HEK293 (cell line): ENCODE measurements at regions not wholly inside any gene's neighbourhood (a gene's known extent, or its start where the extent isn't known, plus 50 kb on each side); places are given as distances from the start of the nearest gene placed in this dataset.

Source experiments
- GLI4 ChIP-seq: fragments of 450-650 bp; formaldehyde crosslinking; IDR thresholded peaks from 2 replicates; pipeline ENCODE4 v1.5.1; 2016; ENCODE audit warnings: missing biosample characterization, missing genetic modification characterization
- GLIS1 ChIP-seq: fragments of 450-650 bp; formaldehyde crosslinking; IDR thresholded peaks from 2 replicates; pipeline ENCODE4 v1.5.1; 2016; ENCODE audit warnings: missing biosample characterization, missing genetic modification characterization
- GLIS2 ChIP-seq: fragments of 450-650 bp; formaldehyde crosslinking; IDR thresholded peaks from 2 replicates; pipeline ENCODE4 v1.5.1; 2016; ENCODE audit warnings: missing biosample characterization, missing genetic modification characterization
- IKZF3 ChIP-seq: fragments of 450-650 bp; IDR thresholded peaks from 2 replicates; pipeline ENCODE4 v1.5.0; 2018; ENCODE audit warnings: missing biosample characterization, mild to moderate bottlenecking, missing genetic modification characterization, moderate library complexity
- SP2 ChIP-seq: fragments of 450-650 bp; formaldehyde crosslinking; IDR thresholded peaks from 2 replicates; pipeline ENCODE4 v1.5.1; 2016; ENCODE audit warnings: missing biosample characterization, missing genetic modification characterization
- ZBTB8A ChIP-seq: fragments of 450-650 bp; formaldehyde crosslinking; IDR thresholded peaks from 2 replicates; pipeline ENCODE4 v1.5.1; 2016; ENCODE audit warnings: missing biosample characterization, missing genetic modification characterization
- ZNF121 ChIP-seq: fragments of 450-650 bp; formaldehyde crosslinking; IDR thresholded peaks from 2 replicates; pipeline ENCODE4 v1.5.1; 2016; ENCODE audit warnings: missing biosample characterization, missing genetic modification characterization
- ZNF138 ChIP-seq: fragments of 450-650 bp; formaldehyde crosslinking; IDR thresholded peaks from 2 replicates; pipeline ENCODE4 v1.5.1; 2016; ENCODE audit warnings: missing biosample characterization, missing genetic modification characterization, borderline replicate concordance
- ZNF175 ChIP-seq: fragments of 450-650 bp; formaldehyde crosslinking; IDR thresholded peaks from 2 replicates; pipeline ENCODE4 v1.5.1; 2016; ENCODE audit warnings: missing biosample characterization, missing genetic modification characterization
- ZNF302 ChIP-seq: fragments of 450-650 bp; formaldehyde crosslinking; IDR thresholded peaks from 2 replicates; pipeline ENCODE4 v1.5.1; 2016; ENCODE audit warnings: missing biosample characterization, missing genetic modification characterization, low read depth
- ZNF350 ChIP-seq: fragments of 450-650 bp; formaldehyde crosslinking; IDR thresholded peaks from 2 replicates; pipeline ENCODE4 v1.5.0; 2017; ENCODE audit warnings: missing biosample characterization, mild to moderate bottlenecking, missing genetic modification characterization
- ZNF354C ChIP-seq: fragments of 450-650 bp; formaldehyde crosslinking; IDR thresholded peaks from 2 replicates; pipeline ENCODE4 v1.5.1; 2016; ENCODE audit warnings: missing biosample characterization, missing genetic modification characterization, low read depth, borderline replicate concordance
- ZNF394 ChIP-seq: fragments of 450-650 bp; formaldehyde crosslinking; IDR thresholded peaks from 2 replicates; pipeline ENCODE4 v1.5.1; 2016; ENCODE audit warnings: missing biosample characterization, missing genetic modification characterization, mild to moderate bottlenecking, moderate library complexity, borderline replicate concordance
- ZNF521 ChIP-seq: fragments of 450-650 bp; formaldehyde crosslinking; IDR thresholded peaks from 2 replicates; pipeline ENCODE4 v1.5.1; 2017; ENCODE audit warnings: missing biosample characterization, mild to moderate bottlenecking, missing genetic modification characterization
- ZNF544 ChIP-seq: fragments of 450-650 bp; formaldehyde crosslinking; IDR thresholded peaks from 2 replicates; pipeline ENCODE4 v1.5.0; 2017; ENCODE audit warnings: missing biosample characterization, missing genetic modification characterization
- ZNF571 ChIP-seq: fragments of 450-650 bp; formaldehyde crosslinking; IDR thresholded peaks from 2 replicates; pipeline ENCODE4 v1.5.0; 2017; ENCODE audit warnings: missing biosample characterization, missing genetic modification characterization
- ZNF621 ChIP-seq: fragments of 450-650 bp; formaldehyde crosslinking; IDR thresholded peaks from 2 replicates; pipeline ENCODE4 v1.5.1; 2017; ENCODE audit warnings: missing biosample characterization, missing genetic modification characterization
- ZNF626 ChIP-seq: fragments of 450-650 bp; sonication (Bioruptor Pico); formaldehyde crosslinking; IDR thresholded peaks from 2 replicates; pipeline ENCODE4 v1.5.1; 2018; ENCODE audit warnings: missing biosample characterization, missing genetic modification characterization, inconsistent platforms
- TF ChIP-seq, protein P1 (sequence below): fragments of 450-650 bp; formaldehyde crosslinking; IDR thresholded peaks from 2 replicates; pipeline ENCODE4 v1.5.1; 2016; ENCODE audit warnings: missing biosample characterization, missing genetic modification characterization
- TF ChIP-seq, protein P2 (sequence below): fragments of 450-650 bp; formaldehyde crosslinking; IDR thresholded peaks from 2 replicates; pipeline ENCODE4 v1.5.1; 2017; ENCODE audit warnings: missing biosample characterization, missing genetic modification characterization
- TF ChIP-seq, protein P3 (sequence below): fragments of 450-650 bp; formaldehyde crosslinking; IDR thresholded peaks from 2 replicates; pipeline ENCODE4 v1.5.1; 2016; ENCODE audit warnings: missing biosample characterization, missing genetic modification characterization
- TF ChIP-seq, protein P4 (sequence below): fragments of 450-650 bp; formaldehyde crosslinking; conservative IDR thresholded peaks from 2 replicates; pipeline ENCODE4 v1.5.1; 2016; ENCODE audit warnings: low read depth, missing biosample characterization, missing genetic modification characterization
- TF ChIP-seq, protein P5 (sequence below): fragments of 450-650 bp; formaldehyde crosslinking; IDR thresholded peaks from 2 replicates; pipeline ENCODE4 v1.5.1; 2016; ENCODE audit warnings: missing biosample characterization, missing genetic modification characterization

DNA sequence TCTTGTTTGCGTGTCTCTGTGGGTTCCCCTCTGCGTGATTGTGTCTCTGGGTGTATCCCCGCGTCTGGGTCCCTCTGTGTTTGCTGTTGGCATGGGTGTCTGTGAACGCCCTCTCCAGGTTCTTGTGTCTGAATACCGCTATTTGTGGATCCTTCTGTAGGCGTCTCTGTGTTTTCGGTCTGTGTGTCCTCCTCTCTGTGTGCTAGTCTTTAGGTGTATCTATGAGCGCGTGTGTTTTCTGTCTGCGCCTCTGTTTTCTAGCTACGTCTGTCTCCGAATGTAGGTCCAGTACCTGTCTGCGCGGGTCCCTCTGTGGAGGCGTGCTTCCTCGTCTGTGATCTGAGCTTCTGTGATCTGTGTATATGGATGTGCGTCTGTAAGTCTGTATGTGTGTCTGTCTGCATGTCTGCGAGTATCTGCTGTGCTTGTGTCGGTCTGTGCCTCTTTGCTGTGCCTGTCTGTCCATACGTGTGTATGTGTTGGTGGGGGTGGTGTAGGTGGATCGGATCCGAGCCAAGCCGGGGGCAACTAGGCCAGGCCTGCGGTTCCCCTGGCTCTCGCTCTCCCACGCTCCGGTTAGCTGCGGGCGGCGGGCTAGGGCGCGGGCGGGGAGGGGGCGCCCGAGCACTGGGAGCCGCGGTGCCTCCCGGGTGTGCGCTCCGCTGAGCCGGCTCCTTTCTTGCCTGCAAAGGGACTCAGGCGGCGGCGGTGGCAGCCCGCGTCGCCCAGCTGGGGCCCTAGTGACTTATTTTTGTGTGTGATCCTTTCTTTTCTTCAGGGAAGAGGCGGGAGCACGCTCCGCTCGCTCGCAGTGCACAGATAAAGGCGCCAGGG lies 105.3 kb upstream of the E2F8 start (continued):
- TF ChIP-seq, protein P1, sequence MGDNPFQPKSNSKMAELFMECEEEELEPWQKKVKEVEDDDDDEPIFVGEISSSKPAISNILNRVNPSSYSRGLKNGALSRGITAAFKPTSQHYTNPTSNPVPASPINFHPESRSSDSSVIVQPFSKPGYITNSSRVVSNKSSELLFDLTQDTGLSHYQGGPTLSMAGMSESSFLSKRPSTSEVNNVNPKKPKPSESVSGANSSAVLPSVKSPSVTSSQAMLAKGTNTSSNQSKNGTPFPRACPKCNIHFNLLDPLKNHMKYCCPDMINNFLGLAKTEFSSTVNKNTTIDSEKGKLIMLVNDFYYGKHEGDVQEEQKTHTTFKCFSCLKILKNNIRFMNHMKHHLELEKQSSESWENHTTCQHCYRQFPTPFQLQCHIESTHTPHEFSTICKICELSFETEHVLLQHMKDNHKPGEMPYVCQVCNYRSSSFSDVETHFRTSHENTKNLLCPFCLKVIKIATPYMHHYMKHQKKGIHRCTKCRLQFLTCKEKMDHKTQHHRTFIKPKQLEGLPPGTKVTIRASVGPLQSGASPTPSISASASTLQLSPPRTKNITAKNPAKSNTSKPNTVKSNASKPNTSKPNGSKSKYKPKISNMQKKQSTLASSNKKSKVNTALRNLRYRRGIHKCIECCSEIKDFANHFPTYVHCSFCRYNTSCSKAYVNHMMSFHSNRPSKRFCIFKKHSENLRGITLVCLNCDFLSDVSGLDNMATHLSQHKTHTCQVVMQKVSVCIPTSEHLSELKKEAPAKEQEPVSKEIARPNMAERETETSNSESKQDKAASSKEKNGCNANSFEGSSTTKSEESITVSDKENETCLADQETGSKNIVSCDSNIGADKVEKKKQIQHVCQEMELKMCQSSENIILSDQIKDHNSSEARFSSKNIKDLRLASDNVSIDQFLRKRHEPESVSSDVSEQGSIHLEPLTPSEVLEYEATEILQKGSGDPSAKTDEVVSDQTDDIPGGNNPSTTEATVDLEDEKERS (tag by site-specific recombination) = no peak
- TF ChIP-seq GLIS2 (tag by site-specific recombination) (peak; percentile 46; the same call in 1 of the 2 replicates), IKZF3 (tag by site-specific recombination) (no peak), ZNF544 (tag by site-specific recombination) (no peak), ZBTB8A (peak; percentile 66), ZNF302 (no peak), ZNF571 (tag by site-specific recombination) (no peak), GLI4 (no peak), ZNF354C (tag by site-specific recombination) (no peak), ZNF394 (tag by site-specific recombination) (no peak), ZNF121 (tag by site-specific recombination) (no peak), ZNF138 (tag by site-specific recombination) (no peak), ZNF626 (tag by site-specific recombination) (no peak), ZNF521 (tag by site-specific recombination) (no peak), ZNF621 (tag by site-specific recombination) (no peak), GLIS1 (peak; percentile 44), SP2 (tag by site-specific recombination) (no peak), ZNF350 (tag by site-specific recombination) (no peak), ZNF175 (tag by site-specific recombination) (no peak)
- TF ChIP-seq, protein P2, sequence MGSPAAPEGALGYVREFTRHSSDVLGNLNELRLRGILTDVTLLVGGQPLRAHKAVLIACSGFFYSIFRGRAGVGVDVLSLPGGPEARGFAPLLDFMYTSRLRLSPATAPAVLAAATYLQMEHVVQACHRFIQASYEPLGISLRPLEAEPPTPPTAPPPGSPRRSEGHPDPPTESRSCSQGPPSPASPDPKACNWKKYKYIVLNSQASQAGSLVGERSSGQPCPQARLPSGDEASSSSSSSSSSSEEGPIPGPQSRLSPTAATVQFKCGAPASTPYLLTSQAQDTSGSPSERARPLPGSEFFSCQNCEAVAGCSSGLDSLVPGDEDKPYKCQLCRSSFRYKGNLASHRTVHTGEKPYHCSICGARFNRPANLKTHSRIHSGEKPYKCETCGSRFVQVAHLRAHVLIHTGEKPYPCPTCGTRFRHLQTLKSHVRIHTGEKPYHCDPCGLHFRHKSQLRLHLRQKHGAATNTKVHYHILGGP (tag by site-specific recombination) = no peak
- TF ChIP-seq, protein P3, sequence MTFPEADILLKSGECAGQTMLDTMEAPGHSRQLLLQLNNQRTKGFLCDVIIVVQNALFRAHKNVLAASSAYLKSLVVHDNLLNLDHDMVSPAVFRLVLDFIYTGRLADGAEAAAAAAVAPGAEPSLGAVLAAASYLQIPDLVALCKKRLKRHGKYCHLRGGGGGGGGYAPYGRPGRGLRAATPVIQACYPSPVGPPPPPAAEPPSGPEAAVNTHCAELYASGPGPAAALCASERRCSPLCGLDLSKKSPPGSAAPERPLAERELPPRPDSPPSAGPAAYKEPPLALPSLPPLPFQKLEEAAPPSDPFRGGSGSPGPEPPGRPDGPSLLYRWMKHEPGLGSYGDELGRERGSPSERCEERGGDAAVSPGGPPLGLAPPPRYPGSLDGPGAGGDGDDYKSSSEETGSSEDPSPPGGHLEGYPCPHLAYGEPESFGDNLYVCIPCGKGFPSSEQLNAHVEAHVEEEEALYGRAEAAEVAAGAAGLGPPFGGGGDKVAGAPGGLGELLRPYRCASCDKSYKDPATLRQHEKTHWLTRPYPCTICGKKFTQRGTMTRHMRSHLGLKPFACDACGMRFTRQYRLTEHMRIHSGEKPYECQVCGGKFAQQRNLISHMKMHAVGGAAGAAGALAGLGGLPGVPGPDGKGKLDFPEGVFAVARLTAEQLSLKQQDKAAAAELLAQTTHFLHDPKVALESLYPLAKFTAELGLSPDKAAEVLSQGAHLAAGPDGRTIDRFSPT = no peak
- TF ChIP-seq, protein P4, sequence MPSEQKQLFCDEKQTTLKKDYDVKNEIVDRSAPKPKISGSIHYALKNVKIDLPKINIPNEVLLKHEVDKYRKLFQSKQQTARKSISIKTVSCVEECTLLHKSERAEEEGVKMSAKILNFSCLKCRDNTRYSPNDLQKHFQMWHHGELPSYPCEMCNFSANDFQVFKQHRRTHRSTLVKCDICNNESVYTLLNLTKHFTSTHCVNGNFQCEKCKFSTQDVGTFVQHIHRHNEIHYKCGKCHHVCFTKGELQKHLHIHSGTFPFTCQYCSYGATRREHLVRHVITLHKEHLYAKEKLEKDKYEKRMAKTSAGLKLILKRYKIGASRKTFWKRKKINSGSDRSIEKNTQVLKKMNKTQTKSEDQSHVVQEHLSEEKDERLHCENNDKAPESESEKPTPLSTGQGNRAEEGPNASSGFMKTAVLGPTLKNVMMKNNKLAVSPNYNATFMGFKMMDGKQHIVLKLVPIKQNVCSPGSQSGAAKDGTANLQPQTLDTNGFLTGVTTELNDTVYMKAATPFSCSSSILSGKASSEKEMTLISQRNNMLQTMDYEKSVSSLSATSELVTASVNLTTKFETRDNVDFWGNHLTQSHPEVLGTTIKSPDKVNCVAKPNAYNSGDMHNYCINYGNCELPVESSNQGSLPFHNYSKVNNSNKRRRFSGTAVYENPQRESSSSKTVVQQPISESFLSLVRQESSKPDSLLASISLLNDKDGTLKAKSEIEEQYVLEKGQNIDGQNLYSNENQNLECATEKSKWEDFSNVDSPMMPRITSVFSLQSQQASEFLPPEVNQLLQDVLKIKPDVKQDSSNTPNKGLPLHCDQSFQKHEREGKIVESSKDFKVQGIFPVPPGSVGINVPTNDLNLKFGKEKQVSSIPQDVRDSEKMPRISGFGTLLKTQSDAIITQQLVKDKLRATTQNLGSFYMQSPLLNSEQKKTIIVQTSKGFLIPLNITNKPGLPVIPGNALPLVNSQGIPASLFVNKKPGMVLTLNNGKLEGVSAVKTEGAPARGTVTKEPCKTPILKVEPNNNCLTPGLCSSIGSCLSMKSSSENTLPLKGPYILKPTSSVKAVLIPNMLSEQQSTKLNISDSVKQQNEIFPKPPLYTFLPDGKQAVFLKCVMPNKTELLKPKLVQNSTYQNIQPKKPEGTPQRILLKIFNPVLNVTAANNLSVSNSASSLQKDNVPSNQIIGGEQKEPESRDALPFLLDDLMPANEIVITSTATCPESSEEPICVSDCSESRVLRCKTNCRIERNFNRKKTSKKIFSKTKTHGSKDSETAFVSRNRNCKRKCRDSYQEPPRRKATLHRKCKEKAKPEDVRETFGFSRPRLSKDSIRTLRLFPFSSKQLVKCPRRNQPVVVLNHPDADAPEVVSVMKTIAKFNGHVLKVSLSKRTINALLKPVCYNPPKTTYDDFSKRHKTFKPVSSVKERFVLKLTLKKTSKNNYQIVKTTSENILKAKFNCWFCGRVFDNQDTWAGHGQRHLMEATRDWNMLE = no peak
- TF ChIP-seq, protein P5, sequence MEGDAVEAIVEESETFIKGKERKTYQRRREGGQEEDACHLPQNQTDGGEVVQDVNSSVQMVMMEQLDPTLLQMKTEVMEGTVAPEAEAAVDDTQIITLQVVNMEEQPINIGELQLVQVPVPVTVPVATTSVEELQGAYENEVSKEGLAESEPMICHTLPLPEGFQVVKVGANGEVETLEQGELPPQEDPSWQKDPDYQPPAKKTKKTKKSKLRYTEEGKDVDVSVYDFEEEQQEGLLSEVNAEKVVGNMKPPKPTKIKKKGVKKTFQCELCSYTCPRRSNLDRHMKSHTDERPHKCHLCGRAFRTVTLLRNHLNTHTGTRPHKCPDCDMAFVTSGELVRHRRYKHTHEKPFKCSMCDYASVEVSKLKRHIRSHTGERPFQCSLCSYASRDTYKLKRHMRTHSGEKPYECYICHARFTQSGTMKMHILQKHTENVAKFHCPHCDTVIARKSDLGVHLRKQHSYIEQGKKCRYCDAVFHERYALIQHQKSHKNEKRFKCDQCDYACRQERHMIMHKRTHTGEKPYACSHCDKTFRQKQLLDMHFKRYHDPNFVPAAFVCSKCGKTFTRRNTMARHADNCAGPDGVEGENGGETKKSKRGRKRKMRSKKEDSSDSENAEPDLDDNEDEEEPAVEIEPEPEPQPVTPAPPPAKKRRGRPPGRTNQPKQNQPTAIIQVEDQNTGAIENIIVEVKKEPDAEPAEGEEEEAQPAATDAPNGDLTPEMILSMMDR (tag by site-specific recombination) = peak; percentile 71
